Left ventricle myocardium superior (tissue), 1 donor: ENCODE measurements at regions not wholly inside any gene's neighbourhood (a gene's known extent, or its start where the extent isn't known, plus 50 kb on each side); places are given as distances from the start of the nearest gene placed in this dataset.
"Not testable (repeated sequence)": the region's sequence is repeated elsewhere in the genome, so short reads cannot be mapped to it uniquely, and the experiment has no call there.

Experiments used
- ATAC-seq: fragments of 200-7000 bp; cut with Tn5 transposase; one replicate; pipeline ENCODE4 v1.9.1; 2020; ENCODE audit warnings: mild to moderate bottlenecking, moderate library complexity
- DNase-seq: peaks from one replicate; pipeline ENCODE4 v3.0.0-alpha.2; 2020
- intact Hi-C: fragments of 100-400 bp; cut with micrococcal nuclease; formaldehyde crosslinking; loops from one replicate; pipeline ENCODE4 v1.11.0; 2022
- donor health status: DM: no; HTN: yes; CAD: no; lungs with severe emphysema.

- intact Hi-C loops, result no loop called here
- DNase-seq (no peak), ATAC-seq (no peak)
Measured at GRCh38 chr22:47324435-47324990, 562.1 kb downstream of the TBC1D22A start.

DNA sequence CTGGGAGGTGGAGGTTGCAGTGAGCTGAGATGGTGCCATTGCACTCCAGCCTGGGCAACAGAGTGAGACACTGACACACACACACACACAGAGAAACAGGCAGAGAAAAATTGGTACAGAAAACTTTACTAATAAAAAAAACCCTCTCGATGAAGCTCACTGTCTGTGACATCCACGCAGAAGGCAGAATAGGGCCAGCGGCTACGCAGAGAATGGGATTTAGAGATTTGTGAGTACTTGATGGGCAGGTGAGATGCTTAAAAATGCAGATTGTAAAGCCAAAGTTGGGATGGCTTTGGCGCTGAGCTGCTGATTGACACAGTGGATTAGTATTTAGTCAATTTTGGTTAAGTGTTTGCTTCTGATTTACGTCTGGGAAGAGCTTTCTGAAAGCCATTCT is 561.1 kb downstream of the TBC1D22A start:
- DNase-seq, result no peak
- no peak for ATAC-seq
- intact Hi-C loops, result no loop called here

DNA sequence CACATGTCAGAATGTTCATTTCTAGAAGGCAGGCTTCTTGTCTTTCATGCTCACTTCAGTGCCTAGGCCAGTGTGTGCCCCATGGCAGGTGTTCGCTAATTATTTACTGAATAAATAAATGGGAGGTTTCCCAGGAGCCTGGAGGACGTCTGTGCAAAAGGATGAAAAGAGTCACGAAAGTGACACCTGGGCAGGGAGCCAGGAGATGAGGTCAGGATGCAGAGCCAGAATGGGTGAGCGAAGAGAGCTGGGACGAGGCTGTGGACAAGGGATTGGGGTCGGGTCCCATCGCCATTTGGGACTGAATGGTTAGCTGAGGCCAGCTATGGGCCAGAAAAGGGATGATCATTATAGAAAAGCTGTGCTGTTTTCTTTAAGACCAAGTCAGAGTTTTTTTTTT is 560.4 kb downstream of the TBC1D22A start:
- intact Hi-C loops, result no loop called here
- DNase-seq, result no peak
- no peak for ATAC-seq

GRCh38 chr22:47320560-47320959 is 558.1 kb downstream of the TBC1D22A start:
- ATAC-seq (no peak), DNase-seq (no peak)
- intact Hi-C loops, result no loop called here

DNA sequence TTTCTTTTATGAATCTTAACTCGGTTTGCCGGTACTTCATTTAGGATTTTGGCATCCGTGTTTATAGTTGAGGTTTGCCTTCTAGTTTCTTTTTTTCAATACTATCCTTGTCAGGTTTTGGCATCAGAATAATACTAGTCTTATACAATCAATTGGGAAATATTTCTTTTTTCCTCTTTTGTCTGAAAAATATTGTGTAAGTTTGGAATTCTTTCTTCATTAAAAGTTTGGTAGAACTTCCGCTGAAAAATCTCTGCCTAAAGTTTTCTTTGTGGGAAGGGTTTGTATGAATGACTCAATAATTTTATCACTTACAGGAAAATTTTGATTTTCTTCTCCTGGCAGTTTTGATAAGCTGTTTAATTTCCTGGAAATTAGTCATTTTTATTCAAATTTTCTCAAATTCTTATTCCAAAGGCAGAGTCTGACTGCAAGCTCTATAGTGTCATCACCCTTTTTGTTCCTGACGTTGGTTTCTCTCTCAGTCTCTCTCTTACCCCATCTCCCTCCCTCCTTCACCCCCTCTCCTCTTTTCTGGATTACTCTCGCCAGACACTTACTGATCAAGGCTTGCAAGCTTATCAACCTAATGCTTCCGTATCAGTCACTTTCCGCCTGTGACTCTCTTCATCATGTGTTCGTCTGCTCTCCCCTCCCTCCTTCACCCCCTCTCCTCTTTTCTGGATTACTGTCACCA is 555.7 kb downstream of the TBC1D22A start:
- intact Hi-C loops, result no loop called here
- DNase-seq, result no peak
- ATAC-seq, result no peak

DNA sequence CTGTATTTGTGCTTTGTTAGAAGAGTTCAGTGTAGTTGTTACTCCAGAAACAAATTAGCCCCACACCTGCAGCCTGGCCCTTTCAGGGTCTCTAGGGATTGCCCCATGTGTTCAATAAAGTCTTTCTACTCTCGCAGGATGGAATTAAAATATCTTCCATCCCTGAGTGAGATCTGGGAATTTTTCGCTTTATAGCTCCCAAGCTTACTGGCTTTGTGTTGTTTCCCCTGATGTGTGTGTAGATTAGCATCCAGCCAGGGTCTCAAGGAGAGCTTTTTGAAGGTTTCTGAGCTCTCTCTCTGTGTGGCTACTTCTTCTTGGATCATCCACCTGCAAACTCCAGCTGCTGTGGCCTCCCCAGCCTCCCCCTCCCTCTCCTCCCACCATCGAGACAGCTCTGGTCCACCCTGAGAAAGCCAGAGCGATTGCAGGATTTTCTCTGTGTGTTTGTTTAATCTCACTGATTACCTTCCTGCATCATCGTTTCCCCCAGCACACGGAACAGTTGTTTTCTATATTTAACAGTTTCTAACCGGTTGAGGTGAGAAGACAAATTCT is 553.5 kb downstream of the TBC1D22A start:
- DNase-seq, result no peak
- ATAC-seq, result no peak
- intact Hi-C loops, result no loop called here

DNA sequence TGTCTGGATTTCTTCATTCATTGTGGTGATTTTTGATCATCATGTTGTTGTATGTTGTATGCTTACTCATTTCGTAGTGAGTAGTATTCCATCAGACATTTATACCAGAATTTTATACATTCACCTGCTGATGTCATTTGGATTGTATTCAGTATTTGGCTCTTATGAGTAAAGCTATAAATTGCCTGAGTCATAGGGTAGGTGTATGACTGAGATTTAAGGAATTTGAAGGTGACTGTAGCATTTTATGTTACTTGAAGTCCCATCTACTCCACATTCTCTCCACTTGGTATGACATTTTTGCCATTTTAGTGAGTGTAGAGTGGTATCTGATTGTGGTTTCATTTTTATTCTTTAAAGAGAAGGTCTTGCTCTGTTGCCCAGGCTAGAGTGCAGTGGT is 548.2 kb downstream of the TBC1D22A start:
- no peak for DNase-seq
- no peak for ATAC-seq
- intact Hi-C loops, result no loop called here

- DNase-seq, result no peak
- ATAC-seq, result no peak
- intact Hi-C loops, result no loop called here
Measured at GRCh38 chr22:47309946-47310345, 547.5 kb downstream of the TBC1D22A start.

GRCh38 chr22:47309476-47309875 is 547.0 kb downstream of the TBC1D22A start:
- no peak for DNase-seq
- intact Hi-C loops, result no loop called here
- ATAC-seq, result no peak

DNA sequence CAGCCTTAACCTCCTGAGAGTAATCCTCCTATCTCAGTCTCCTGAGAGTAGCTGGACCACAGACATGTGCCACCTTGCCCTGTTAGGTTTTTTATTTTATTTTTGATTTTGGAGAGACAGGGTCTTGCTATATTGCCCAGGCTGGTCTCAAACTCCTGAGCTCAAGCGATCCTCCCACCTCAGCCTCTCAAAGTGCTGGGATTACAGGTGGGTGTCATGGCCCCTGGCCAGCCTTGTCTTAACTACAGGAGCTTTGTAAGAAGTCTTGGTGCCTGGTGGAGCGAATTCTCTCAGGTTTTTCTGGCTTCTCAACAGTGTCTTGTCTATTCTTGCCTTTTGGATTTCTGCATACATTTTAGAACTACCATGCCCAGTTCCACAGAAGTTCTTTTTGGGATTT is 546.4 kb downstream of the TBC1D22A start:
- no peak for DNase-seq
- intact Hi-C loops, result no loop called here
- no peak for ATAC-seq

DNA sequence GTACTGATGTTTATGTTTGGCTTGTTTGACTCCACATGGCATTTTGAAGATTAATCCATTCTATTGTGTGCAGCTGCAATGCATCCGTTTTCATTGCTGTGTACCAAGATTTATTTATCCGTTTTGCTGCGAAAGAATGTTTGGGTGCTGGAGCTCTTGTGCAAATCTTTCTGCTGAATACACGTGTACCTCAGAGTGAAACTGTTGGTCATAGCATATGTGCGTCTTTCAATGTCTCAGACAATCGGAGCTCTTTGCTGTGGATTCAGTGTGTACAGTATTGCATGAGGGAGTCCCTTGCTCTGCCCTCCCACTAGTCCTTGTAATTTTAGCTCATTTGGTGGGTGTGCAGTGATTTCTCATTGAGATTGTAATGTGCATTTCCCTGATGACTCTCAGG is 545.4 kb downstream of the TBC1D22A start:
- intact Hi-C loops, result no loop called here
- ATAC-seq, result no peak
- no peak for DNase-seq

DNA sequence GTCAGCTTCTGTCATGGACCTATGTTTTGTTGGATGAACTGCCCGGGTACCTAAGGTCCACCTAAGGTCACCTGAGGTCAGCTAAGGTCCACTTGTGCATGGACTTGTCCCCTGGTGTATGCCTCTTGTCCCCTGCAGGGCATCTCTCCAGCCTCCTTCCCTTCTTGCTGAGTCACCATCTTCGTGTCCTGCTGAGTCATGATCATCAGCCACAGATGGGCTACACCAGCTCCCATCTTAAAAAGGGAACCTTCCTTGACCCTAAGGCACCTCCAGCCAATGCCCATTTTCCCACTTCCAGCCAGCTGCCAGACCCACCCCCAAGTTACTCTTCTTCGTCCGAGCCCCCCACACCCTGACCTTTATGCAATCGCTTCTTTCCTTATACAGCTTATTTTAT is 544.9 kb downstream of the TBC1D22A start:
- intact Hi-C loops, result no loop called here
- ATAC-seq (no peak), DNase-seq (no peak)

DNA sequence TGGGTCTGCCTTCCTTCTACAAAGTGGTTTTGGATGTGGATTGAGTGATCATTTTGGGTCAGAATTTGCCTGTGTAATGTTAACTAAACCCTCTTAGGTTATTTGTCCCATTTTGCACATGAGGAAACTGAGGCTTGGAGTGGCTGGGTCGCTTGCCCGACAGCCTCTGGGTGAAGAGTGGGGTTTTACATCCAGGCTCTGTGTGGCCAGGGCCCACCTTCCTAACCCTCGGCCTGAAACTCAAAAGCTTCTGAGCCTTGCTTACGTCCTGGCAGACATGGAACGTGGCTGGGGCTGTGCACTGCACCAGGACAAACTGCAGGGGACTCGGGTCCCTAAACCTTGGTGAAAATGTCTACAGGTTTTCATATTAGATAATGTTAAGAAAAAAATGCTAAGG is 542.4 kb downstream of the TBC1D22A start:
- DNase-seq (no peak), ATAC-seq (no peak)
- intact Hi-C loops, result no loop called here

- intact Hi-C loops, result no loop called here
- no peak for DNase-seq
- no peak for ATAC-seq
Measured at GRCh38 chr22:47304191-47304831, 541.9 kb downstream of the TBC1D22A start.

DNA sequence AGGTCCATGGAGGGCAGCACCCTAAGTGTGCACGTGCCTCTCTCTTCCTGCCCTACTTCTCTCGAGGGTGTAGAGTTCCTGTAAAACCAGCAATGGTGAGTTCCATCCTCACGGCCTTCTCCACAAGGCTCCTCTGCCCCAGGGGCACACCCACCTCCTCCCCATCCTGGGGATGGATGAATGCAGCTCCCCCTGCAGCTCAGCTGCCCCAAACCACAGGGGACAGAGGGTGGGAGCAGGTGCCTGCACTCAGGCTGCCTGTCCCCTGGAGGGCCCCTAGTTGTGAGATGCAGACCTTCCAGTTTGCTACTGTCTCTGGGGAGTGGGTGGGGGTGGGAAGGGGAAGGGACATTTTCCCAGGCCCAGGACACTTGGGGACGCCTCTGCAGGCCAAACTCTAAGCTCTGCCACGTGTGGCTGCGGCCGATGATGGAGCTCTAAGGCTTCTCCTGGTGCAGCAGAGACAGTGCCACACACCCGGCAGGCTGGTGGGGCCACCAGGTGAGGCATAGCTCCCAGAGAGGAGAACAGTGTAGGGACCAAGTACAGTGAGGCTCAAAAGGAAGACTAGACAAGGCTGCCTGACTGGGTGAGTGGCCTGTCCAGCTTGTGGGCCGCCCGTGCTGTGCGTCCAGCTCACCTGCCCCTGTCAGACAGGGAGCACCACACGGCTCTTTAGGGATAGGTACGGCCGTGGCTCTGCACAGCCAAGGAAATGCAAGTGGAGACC is 540.9 kb downstream of the TBC1D22A start:
- ATAC-seq, result no peak
- intact Hi-C loops, result no loop called here
- DNase-seq, result no peak

GRCh38 chr22:47302587-47302986 is 540.1 kb downstream of the TBC1D22A start:
- DNase-seq, ATAC-seq, intact Hi-C loops: not testable (repeated sequence)

DNA sequence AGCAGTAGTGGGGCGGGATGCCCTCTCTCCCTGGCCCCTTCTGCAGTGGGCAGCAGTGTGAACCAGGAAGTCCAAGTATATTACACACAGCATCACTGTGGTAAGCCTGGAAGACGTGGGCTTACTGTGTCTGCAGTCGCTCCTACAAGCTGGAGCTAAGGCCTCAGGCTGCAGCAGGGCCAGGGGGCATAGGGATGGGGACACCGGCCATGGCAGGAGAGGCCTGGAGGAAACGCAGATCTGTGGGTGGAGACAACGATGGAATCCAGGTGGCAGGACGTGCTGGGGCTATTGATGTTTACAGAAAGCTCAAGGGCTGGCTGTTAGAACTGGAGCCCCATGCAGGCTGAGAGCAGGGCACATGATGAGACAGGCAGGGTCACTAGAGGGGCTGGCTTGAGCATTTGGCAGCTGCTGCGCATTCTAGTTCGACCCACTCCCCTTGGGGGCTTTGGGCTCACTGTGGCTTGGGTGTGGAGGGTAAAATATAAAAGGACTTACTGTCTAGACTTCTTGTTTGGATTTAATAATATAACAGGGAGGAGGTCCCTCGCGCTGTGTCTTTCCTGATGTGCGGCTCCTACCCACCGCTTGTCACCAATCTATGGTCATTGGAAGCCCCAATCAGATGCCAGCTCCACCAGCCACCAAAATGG is 539.5 kb downstream of the TBC1D22A start:
- no peak for DNase-seq
- ATAC-seq, result no peak
- intact Hi-C loops, result no loop called here

DNA sequence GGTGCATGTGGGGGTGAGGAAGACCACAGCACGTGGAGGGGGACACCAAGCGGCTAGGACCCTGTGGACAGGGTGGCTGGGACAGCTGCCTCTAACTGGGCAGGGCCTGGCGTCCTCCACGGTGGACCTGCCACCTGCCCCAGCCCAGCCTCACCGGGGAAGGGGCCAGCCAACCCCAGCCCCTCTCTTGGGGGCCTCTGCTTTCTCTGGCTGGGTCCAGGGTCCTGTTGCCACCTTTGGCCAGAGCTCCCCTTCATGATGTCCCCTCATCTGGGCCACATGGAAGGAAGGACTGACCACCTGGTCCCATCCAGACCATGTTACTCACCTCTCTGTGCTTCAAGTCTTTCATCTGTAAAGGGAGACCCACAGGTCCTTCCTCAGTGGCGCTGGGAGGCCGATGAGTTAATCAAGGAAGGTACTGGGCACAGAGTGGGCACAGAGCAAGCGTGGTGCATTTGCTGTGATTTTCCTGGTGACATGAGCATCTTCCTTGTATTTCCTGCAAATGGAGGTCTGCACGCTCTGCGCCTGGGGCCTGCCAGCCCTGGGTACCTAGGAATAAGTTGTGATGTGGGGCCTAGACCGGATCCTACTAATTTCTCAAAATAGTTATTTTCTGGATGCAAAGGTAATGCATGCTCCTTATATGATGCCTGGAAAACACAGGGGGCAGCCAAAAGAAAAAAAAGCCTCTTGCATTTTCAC is 538.4 kb downstream of the TBC1D22A start:
- no peak for ATAC-seq
- no peak for DNase-seq
- intact Hi-C loops, result no loop called here
